ENCODE measurements at regions not wholly inside any gene's neighbourhood (a gene's known extent, or its start where the extent isn't known, plus 50 kb on each side); places are given as distances from the start of the nearest gene placed in this dataset.

DNA sequence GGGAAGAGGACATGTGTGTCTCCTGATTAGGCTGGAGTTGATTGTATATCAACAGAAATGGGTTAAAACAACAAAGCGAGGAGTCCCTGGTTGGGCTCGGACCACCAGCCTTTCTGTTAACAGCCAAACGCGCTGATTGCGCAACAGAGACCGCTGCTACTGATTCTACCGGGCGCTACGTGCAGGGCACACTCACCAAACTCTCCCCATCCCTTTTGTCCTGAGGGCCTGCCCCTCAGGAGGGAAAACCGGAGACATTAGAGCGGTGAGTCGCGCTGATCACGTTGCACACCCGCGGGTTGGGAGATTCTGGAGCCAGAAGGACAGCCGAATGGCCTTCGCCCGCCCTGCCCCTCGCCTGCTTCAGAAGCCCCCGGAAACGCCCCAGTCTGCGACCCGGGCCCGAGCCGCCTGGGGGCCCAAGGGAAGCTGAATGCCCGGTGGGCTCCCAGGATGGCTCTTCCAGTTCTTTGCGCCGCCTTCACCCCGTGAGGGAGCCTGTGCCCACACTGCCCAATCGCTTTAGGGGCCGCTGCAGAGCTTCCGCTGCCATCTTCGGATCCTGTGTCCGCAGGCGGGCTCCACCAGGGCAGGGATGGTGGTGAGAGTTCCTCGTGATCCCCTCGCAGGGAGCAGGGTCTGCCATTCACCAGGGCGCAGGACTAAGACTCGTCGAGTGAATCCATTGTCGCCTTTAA lies 165.4 kb upstream of the NBPF11 start:
- Histone ChIP-seq H3K9me3 (ENCODE audit: control insufficient read depth, low read length) (peaks cover under 1% of the 10 kb centered on the region), H4K8ac (ENCODE audit: low read length) (no peak overlapping the region), H2BK15ac (ENCODE audit: low read depth, poor library complexity, severe bottlenecking) (no peak overlapping the region), H2AK5ac (ENCODE audit: low read length, severe bottlenecking) (no peak overlapping the region), H2BK5ac (ENCODE audit: low read depth, low read length, poor library complexity, severe bottlenecking) (no peak overlapping the region), H3K14ac (ENCODE audit: low read length in 2 of 2) (no peak overlapping the region), H4K91ac (ENCODE audit: low read length) (peak overlapping the region; percentile 61), H3K4ac (ENCODE audit: low read depth in 1 of 2, low read length in 2 of 2) (no peak overlapping the region), H2BK12ac (ENCODE audit: low read length in 2 of 2) (no peak overlapping the region), H3K27me3 (ENCODE audit: control insufficient read depth in 1 of 2, insufficient read depth in 1 of 2, low read length in 2 of 2) (peaks cover 22 to 31% of the 10 kb centered on the region in 2 experiments), H3K18ac (ENCODE audit: low read depth in 1 of 2, low read length in 2 of 2) (no peak overlapping the region), H2AFZ (ENCODE audit: low read depth, low read length) (no peak overlapping the region), H3K4me1 (ENCODE audit: control insufficient read depth, insufficient read depth, low read depth, low read length) (peaks cover 2% of the 10 kb centered on the region), H3K23ac (ENCODE audit: low read length in 2 of 2) (no peak overlapping the region), H3K27ac (ENCODE audit: low read length, poor library complexity, severe bottlenecking) (no peak overlapping the region), H3K4me3 (ENCODE audit: insufficient read depth in 1 of 2, low read depth in 1 of 2, low read length in 2 of 2) (peak overlapping the region in 1 of 2 experiments; percentile 69), H2BK120ac (ENCODE audit: low read depth, low read length) (no peak overlapping the region), H3K4me2 (ENCODE audit: low read length, poor library complexity, severe bottlenecking) (no peak overlapping the region), H3K36me3 (ENCODE audit: control insufficient read depth in 1 of 2, insufficient read depth in 2 of 2, low read depth in 1 of 2, low read length in 2 of 2) (no peaks in the 10 kb centered on the region), H3K79me1 (replicated peaks; ENCODE audit: low read length, poor library complexity, severe bottlenecking) (no peaks in the 10 kb centered on the region), H3K9ac (ENCODE audit: low read length) (peak overlapping the region; percentile 69)
- 44% methylated on average over 42 of the region's 42 CpGs for WGBS
- no peak for DNase-seq

DNA sequence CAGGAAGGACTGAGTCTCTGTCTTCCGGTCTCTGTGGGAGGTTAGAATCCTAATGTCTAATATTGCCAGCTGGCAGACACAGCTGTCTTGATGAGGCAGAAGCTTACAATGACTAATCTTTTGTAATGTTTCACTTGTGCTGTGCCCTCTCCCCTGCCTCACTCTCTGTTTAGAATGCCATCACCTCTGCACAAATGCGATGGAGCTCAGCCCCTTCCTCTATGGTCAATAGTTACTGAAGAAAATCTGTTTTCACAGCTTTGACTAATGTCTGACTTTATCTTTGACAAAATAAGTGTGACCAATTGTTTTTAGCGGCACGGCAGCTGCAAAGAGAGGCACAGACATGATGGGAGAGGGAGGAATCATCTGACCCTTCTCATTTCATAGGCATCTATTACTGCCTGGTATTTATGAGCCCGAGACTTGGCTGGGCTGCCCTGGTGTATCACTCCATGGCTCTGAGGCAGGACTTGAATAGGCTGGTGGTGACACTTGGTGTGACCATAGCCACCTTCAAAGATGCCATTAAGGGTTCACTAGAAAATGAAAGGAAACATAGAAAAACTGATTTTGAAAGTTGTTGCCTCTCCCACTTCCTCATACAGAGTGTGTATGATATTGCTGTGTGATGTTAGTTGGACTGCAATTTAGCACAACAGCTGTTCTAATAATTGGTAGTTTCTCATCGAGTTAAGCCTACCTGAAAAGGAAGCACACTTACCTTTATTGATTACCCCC lies 163.2 kb upstream of the NBPF11 start:
- no peak overlapping the region for H2AK5ac ChIP-seq (ENCODE audit: low read length, severe bottlenecking)
- H3K4me1 ChIP-seq (ENCODE audit: control insufficient read depth, insufficient read depth, low read depth, low read length), result peaks cover 2% of the 10 kb centered on the region
- H3K4me2 ChIP-seq (ENCODE audit: low read length, poor library complexity, severe bottlenecking), result no peak overlapping the region
- peaks cover 37 to 52% of the 10 kb centered on the region in 2 experiments for H3K27me3 ChIP-seq (ENCODE audit: control insufficient read depth in 1 of 2, insufficient read depth in 1 of 2, low read length in 2 of 2)
- no peak overlapping the region for H3K9ac ChIP-seq (ENCODE audit: low read length)
- no peak overlapping the region for H3K4me3 ChIP-seq (ENCODE audit: insufficient read depth in 1 of 2, low read depth in 1 of 2, low read length in 2 of 2)
- H3K9me3 ChIP-seq (ENCODE audit: control insufficient read depth, low read length), result peaks cover 22% of the 10 kb centered on the region
- H2BK12ac ChIP-seq (ENCODE audit: low read length in 2 of 2), result no peak overlapping the region
- no peak overlapping the region for H4K8ac ChIP-seq (ENCODE audit: low read length)
- no peaks in the 10 kb centered on the region for H3K79me1 ChIP-seq (replicated peaks; ENCODE audit: low read length, poor library complexity, severe bottlenecking)
- H3K23ac ChIP-seq (ENCODE audit: low read length in 2 of 2), result no peak overlapping the region
- no peak overlapping the region for H3K27ac ChIP-seq (ENCODE audit: low read length, poor library complexity, severe bottlenecking)
- H2BK5ac ChIP-seq (ENCODE audit: low read depth, low read length, poor library complexity, severe bottlenecking), result no peak overlapping the region
- no peak for DNase-seq
- H3K14ac ChIP-seq (ENCODE audit: low read length in 2 of 2), result no peak overlapping the region
- no peak overlapping the region for H2AFZ ChIP-seq (ENCODE audit: low read depth, low read length)
- no peaks in the 10 kb centered on the region for H3K36me3 ChIP-seq (ENCODE audit: control insufficient read depth in 1 of 2, insufficient read depth in 2 of 2, low read depth in 1 of 2, low read length in 2 of 2)
- no peak overlapping the region for H4K91ac ChIP-seq (ENCODE audit: low read length)
- no peak overlapping the region for H3K4ac ChIP-seq (ENCODE audit: low read depth in 1 of 2, low read length in 2 of 2)
- H3K18ac ChIP-seq (ENCODE audit: low read depth in 1 of 2, low read length in 2 of 2), result no peak overlapping the region
- 86% methylated on average over 6 of the region's 6 CpGs for WGBS
- H2BK120ac ChIP-seq (ENCODE audit: low read depth, low read length), result no peak overlapping the region
- no peak overlapping the region for H2BK15ac ChIP-seq (ENCODE audit: low read depth, poor library complexity, severe bottlenecking)

DNA sequence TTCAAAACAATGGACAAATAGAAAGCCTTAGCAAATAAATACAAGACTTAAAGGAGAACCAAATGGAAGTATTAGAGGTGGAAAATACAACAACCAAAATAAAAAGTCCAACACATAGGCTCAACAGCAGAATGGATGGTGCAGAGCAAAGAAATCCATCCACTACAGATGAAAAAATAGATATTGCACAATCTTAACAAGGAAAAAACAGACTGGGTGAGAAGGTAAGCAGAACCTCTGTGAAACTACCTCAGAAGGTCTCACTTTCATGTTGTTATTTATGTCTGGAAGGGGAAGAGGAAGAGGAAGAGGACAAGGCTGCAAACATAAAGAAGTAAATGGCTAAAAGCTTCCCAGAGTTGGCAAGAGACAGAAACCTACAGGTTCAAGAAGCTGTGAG lies 158.7 kb upstream of the NBPF11 start:
- H2AFZ ChIP-seq (ENCODE audit: low read depth, low read length), result no peak overlapping the region
- no peak overlapping the region for H3K4ac ChIP-seq (ENCODE audit: low read depth in 1 of 2, low read length in 2 of 2)
- peaks cover 13% of the 10 kb centered on the region for H3K4me1 ChIP-seq (ENCODE audit: control insufficient read depth, insufficient read depth, low read depth, low read length)

DNA sequence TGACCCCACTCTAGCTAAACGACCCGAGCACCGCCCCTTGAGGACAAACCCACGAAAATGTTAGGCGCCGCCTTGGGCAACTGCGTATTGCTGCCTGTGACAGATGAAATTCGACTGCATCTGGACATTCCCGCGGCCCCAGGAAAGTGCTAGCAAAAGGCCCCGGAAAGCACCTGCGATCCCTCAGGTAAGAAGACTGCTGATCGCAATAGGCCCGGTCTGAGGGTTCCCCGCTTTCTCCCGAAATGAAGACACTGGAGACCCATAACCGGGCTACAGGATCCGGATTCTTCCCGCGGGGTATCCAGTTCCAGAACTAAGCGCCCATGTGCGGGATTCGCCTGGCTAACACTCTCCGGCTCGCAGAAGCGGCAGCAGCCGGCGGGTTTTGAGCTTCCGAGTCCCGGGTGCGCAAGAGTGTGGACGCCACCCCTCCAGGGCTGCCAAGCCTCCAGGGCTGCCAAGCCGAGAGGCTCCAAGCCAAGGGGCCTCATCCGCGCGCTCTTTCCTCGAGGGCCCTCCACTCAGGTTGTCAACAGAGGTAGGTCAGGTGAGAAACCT lies 157.9 kb upstream of the NBPF11 start:
- Histone ChIP-seq H3K27ac (ENCODE audit: low read length, poor library complexity, severe bottlenecking) (no peak overlapping the region), H4K91ac (ENCODE audit: low read length) (no peak overlapping the region)

More for the DNA sequence above, 158.7 kb upstream of the NBPF11 start:
- Histone ChIP-seq H3K18ac (ENCODE audit: low read depth in 1 of 2, low read length in 2 of 2) (no peak overlapping the region), H3K4me2 (ENCODE audit: low read length, poor library complexity, severe bottlenecking) (no peak overlapping the region), H3K36me3 (ENCODE audit: control insufficient read depth in 1 of 2, insufficient read depth in 2 of 2, low read depth in 1 of 2, low read length in 2 of 2) (no peaks in the 10 kb centered on the region), H4K91ac (ENCODE audit: low read length) (no peak overlapping the region), H2BK15ac (ENCODE audit: low read depth, poor library complexity, severe bottlenecking) (no peak overlapping the region), H3K9me3 (ENCODE audit: control insufficient read depth, low read length) (peaks cover 22% of the 10 kb centered on the region), H2AK5ac (ENCODE audit: low read length, severe bottlenecking) (no peak overlapping the region), H2BK12ac (ENCODE audit: low read length in 2 of 2) (no peak overlapping the region), H3K27me3 (ENCODE audit: control insufficient read depth in 1 of 2, insufficient read depth in 1 of 2, low read length in 2 of 2) (peaks cover 50 to 63% of the 10 kb centered on the region in 2 experiments), H3K27ac (ENCODE audit: low read length, poor library complexity, severe bottlenecking) (no peak overlapping the region), H2BK120ac (ENCODE audit: low read depth, low read length) (no peak overlapping the region), H2BK5ac (ENCODE audit: low read depth, low read length, poor library complexity, severe bottlenecking) (no peak overlapping the region), H3K4me3 (ENCODE audit: insufficient read depth in 1 of 2, low read depth in 1 of 2, low read length in 2 of 2) (no peak overlapping the region), H3K14ac (ENCODE audit: low read length in 2 of 2) (no peak overlapping the region), H3K23ac (ENCODE audit: low read length in 2 of 2) (no peak overlapping the region), H3K79me1 (replicated peaks; ENCODE audit: low read length, poor library complexity, severe bottlenecking) (no peaks in the 10 kb centered on the region), H3K9ac (ENCODE audit: low read length) (no peak overlapping the region), H4K8ac (ENCODE audit: low read length) (no peak overlapping the region)
- no peak for DNase-seq

More for the DNA sequence above, 157.9 kb upstream of the NBPF11 start:
- peaks cover 22% of the 10 kb centered on the region for H3K9me3 ChIP-seq (ENCODE audit: control insufficient read depth, low read length)
- peaks cover 50 to 63% of the 10 kb centered on the region in 2 experiments for H3K27me3 ChIP-seq (ENCODE audit: control insufficient read depth in 1 of 2, insufficient read depth in 1 of 2, low read length in 2 of 2)
- DNase-seq, result no peak
- no peak overlapping the region for H2BK5ac ChIP-seq (ENCODE audit: low read depth, low read length, poor library complexity, severe bottlenecking)
- H2BK120ac ChIP-seq (ENCODE audit: low read depth, low read length), result no peak overlapping the region
- no peak overlapping the region for H3K18ac ChIP-seq (ENCODE audit: low read depth in 1 of 2, low read length in 2 of 2)
- no peak overlapping the region for H3K4ac ChIP-seq (ENCODE audit: low read depth in 1 of 2, low read length in 2 of 2)
- H3K79me1 ChIP-seq (replicated peaks; ENCODE audit: low read length, poor library complexity, severe bottlenecking), result no peaks in the 10 kb centered on the region
- no peak overlapping the region for H2AFZ ChIP-seq (ENCODE audit: low read depth, low read length)
- peak overlapping the region in 1 of 2 experiments; percentile 50 for H3K4me3 ChIP-seq (ENCODE audit: insufficient read depth in 1 of 2, low read depth in 1 of 2, low read length in 2 of 2)
- 7% methylated on average over 37 of the region's 37 CpGs for WGBS
- H3K14ac ChIP-seq (ENCODE audit: low read length in 2 of 2), result no peak overlapping the region
- no peaks in the 10 kb centered on the region for H3K36me3 ChIP-seq (ENCODE audit: control insufficient read depth in 1 of 2, insufficient read depth in 2 of 2, low read depth in 1 of 2, low read length in 2 of 2)
- peak overlapping the region in 1 of 2 experiments; percentile 72 for H3K23ac ChIP-seq (ENCODE audit: low read length in 2 of 2)
- H4K8ac ChIP-seq (ENCODE audit: low read length), result no peak overlapping the region
- no peak overlapping the region for H3K9ac ChIP-seq (ENCODE audit: low read length)
- H2BK15ac ChIP-seq (ENCODE audit: low read depth, poor library complexity, severe bottlenecking), result no peak overlapping the region
- peak overlapping the region; percentile 67 for H3K4me2 ChIP-seq (ENCODE audit: low read length, poor library complexity, severe bottlenecking)
- H2BK12ac ChIP-seq (ENCODE audit: low read length in 2 of 2), result no peak overlapping the region
- no peak overlapping the region for H2AK5ac ChIP-seq (ENCODE audit: low read length, severe bottlenecking)
- H3K4me1 ChIP-seq (ENCODE audit: control insufficient read depth, insufficient read depth, low read depth, low read length), result peaks cover 11% of the 10 kb centered on the region

All from mesenchymal stem cell (in vitro differentiated cells and primary cell).